ENCODE measurements at regions not wholly inside any gene's neighbourhood (a gene's known extent, or its start where the extent isn't known, plus 50 kb on each side); places are given as distances from the start of the nearest gene placed in this dataset.
"Not testable (repeated sequence)": the region's sequence is repeated elsewhere in the genome, so short reads cannot be mapped to it uniquely, and the experiment has no call there.

DNA sequence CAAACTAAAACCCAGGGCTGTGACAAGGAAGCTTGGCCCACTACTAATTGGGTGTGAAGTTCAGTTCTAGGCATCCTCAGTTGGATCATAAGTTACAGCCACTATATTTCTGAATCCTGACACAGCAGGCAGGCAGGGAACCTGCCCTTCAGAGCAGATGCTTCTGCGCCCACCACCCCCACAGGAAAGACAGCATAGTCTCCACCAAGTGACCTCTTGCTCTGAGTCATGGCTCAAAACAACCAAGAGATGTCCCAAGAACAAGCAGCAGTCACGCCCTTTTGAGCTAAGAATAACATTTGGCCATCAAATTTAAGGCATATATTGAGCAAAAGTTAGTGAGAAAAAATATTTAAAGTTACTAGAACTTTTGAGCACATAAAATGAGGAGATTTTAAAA, 170.7 kb upstream of the SMARCAD1 start:
- ATAC-seq (no peak), DNase-seq (no peak)
- Histone ChIP-seq H3K4me1 (no peaks in the 10 kb centered on the region), H3K27ac (no peak overlapping the region), H3K27me3 (peaks cover 0 to 3% (median 0%) of the 10 kb centered on the region in 7 donors), H3K4me3 (no peak overlapping the region), H3K9me3 (no peaks in the 10 kb centered on the region), H3K36me3 (no peaks in the 10 kb centered on the region)
- 59 to 77% methylated on average over 2 of the region's 2 CpGs for whole genome bisulfite sequencing, 2 donors
- intact Hi-C loops (cut with DNase I) = no loop called here
- TF ChIP-seq, protein P1, sequence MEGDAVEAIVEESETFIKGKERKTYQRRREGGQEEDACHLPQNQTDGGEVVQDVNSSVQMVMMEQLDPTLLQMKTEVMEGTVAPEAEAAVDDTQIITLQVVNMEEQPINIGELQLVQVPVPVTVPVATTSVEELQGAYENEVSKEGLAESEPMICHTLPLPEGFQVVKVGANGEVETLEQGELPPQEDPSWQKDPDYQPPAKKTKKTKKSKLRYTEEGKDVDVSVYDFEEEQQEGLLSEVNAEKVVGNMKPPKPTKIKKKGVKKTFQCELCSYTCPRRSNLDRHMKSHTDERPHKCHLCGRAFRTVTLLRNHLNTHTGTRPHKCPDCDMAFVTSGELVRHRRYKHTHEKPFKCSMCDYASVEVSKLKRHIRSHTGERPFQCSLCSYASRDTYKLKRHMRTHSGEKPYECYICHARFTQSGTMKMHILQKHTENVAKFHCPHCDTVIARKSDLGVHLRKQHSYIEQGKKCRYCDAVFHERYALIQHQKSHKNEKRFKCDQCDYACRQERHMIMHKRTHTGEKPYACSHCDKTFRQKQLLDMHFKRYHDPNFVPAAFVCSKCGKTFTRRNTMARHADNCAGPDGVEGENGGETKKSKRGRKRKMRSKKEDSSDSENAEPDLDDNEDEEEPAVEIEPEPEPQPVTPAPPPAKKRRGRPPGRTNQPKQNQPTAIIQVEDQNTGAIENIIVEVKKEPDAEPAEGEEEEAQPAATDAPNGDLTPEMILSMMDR (IDR thresholded peaks at IDR 0.05) = no peak

GRCh38 chr4:94038195-94038594, 169.5 kb upstream of the SMARCAD1 start:
- Histone ChIP-seq H3K36me3 (no peaks in the 10 kb centered on the region), H3K4me3 (no peak overlapping the region), H3K27me3 (peaks cover 0 to 3% (median 0%) of the 10 kb centered on the region in 7 donors), H3K4me1 (no peaks in the 10 kb centered on the region), H3K9me3 (no peaks in the 10 kb centered on the region), H3K27ac (no peak overlapping the region)
- ATAC-seq (no peak), DNase-seq (no peak)
- TF ChIP-seq, protein P1 (IDR thresholded peaks at IDR 0.05) = no peak
- WGBS, 2 donors = 47% methylated on average over 3 of the region's 3 CpGs
- intact Hi-C loops (cut with DNase I) = no loop called here

- Histone ChIP-seq H3K9me3 (peaks cover 0 to 3% (median 0%) of the 10 kb centered on the region in 11 donors), H3K4me1 (no peaks in the 10 kb centered on the region), H3K27ac (no peak overlapping the region), H3K4me3 (no peak overlapping the region), H3K27me3 (no peaks in the 10 kb centered on the region), H3K36me3 (no peaks in the 10 kb centered on the region)
- ATAC-seq (no peak), DNase-seq (no peak)
- TF ChIP-seq, protein P1 (IDR thresholded peaks at IDR 0.05) = no peak
- intact Hi-C loops (cut with DNase I) = no loop called here
- WGBS, 2 donors = 77 to 81% methylated on average over 4 of the region's 4 CpGs
These were observed 168.4 kb upstream of the SMARCAD1 start for GRCh38 chr4:94039226-94039625.

- peaks cover 0 to 37% (median 4%) of the 10 kb centered on the region in 11 donors for H3K9me3 ChIP-seq
- DNase-seq; H3K36me3 ChIP-seq; H3K27me3 ChIP-seq; H3K27ac ChIP-seq; intact Hi-C loops (cut with DNase I); H3K4me3 ChIP-seq; H3K4me1 ChIP-seq; ATAC-seq: not testable (repeated sequence)
- WGBS, 2 donors = 89 to 93% methylated on average over 14 of the region's 14 CpGs
These were observed 163.2 kb upstream of the SMARCAD1 start for GRCh38 chr4:94044471-94044870.

- no peak for ATAC-seq
- peaks cover 0 to 4% (median 0%) of the 10 kb centered on the region in 11 donors for H3K9me3 ChIP-seq
- no peak overlapping the region for H3K27ac ChIP-seq
- no peaks in the 10 kb centered on the region for H3K4me1 ChIP-seq
- no peaks in the 10 kb centered on the region for H3K36me3 ChIP-seq
- H3K27me3 ChIP-seq = no peaks in the 10 kb centered on the region
- DNase-seq = no peak
- no peak overlapping the region for H3K4me3 ChIP-seq
- WGBS, 2 donors = 80 to 81% methylated on average over 4 of the region's 4 CpGs
- TF ChIP-seq, protein P1 (IDR thresholded peaks at IDR 0.05) = no peak
- intact Hi-C loops (cut with DNase I) = no loop called here
These were observed 144.6 kb upstream of the SMARCAD1 start for GRCh38 chr4:94063084-94063483.
